ENCODE measurements at regions not wholly inside any gene's neighbourhood (a gene's known extent, or its start where the extent isn't known, plus 50 kb on each side); places are given as distances from the start of the nearest gene placed in this dataset.

DNA sequence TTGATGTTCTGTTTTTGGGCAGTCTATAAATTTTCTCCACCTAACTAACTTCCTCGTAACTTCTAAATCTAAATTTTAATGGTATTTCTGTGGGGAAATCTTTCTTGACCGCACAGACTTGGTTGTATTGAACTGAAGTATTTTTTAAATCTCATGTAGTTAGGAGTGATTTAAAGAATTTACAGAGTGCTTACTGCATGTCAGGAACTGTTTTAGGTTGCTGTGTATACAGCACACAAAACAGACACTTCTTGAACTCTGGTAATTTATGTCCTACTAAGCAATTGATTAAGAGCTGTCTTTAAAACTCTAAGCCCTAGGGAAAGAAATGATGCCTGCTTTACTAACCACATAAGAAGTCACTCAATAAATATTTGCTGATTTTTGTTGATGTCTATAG lies 1350.2 kb downstream of the ZPLD1 start:
- no peak for DNase-seq (ENCODE audit: low read depth, low spot score)
- in situ Hi-C loops (cut with HindIII; ENCODE audit: low pct_unique_long_range_greater_than_20kb, low sequenced_read_pairs) = no loop called here

- in situ Hi-C loops (cut with HindIII; ENCODE audit: low pct_unique_long_range_greater_than_20kb, low sequenced_read_pairs) = no loop called here
- DNase-seq (ENCODE audit: low read depth, low spot score) = no peak
These were observed 1350.7 kb downstream of the ZPLD1 start for GRCh38 chr3:103785537-103785936.

DNA sequence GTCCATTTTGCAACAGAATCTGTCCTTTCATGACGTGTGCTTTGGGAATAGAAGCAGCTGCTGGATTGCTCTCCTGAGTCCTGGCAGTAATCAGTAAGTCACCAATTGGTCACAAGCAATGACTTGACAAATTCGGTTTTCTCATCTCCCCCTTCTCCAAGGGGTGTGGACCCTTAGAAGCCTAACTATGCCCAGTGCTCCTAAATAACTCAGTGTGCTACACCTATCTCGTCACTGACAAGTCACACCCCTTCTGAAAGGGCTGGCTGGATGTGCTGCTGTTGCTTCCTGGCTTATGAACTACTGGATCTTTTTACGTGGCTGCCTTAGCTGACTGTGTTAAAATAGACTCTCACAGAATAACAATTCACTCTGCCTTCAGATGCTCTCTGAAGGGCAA lies 1351.5 kb downstream of the ZPLD1 start:
- no peak for DNase-seq (ENCODE audit: low read depth, low spot score)
- in situ Hi-C loops (cut with HindIII; ENCODE audit: low pct_unique_long_range_greater_than_20kb, low sequenced_read_pairs) = no loop called here

- DNase-seq (ENCODE audit: low read depth, low spot score) = no peak
- in situ Hi-C loops (cut with HindIII; ENCODE audit: low pct_unique_long_range_greater_than_20kb, low sequenced_read_pairs) = no loop called here
These were observed 1352.5 kb downstream of the ZPLD1 start for GRCh38 chr3:103787164-103787871.

DNA sequence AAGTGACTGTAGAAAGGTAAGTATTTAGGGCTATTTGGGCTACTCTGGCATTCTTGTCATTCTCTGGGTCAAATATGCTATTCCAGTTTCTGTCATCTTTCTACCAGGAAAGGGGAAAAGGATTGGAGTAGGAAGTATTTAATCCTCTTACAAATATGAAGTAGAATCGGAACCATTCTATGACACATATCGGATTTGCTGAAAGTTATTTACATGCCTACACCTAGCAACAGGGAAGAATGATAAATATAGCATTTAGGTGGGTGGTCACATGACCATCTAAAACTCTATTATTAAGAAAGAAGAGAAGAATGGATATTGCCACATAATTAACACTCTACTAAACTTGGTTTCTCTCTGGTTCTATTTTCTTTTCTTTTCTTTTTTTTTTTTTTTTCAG lies 1353.1 kb downstream of the ZPLD1 start:
- in situ Hi-C loops (cut with HindIII; ENCODE audit: low pct_unique_long_range_greater_than_20kb, low sequenced_read_pairs) = no loop called here
- DNase-seq (ENCODE audit: low read depth, low spot score) = no peak

GRCh38 chr3:103791786-103792515 lies 1357.1 kb downstream of the ZPLD1 start:
- DNase-seq (ENCODE audit: low read depth, low spot score) = no peak
- in situ Hi-C loops (cut with HindIII; ENCODE audit: low pct_unique_long_range_greater_than_20kb, low sequenced_read_pairs) = no loop called here

DNA sequence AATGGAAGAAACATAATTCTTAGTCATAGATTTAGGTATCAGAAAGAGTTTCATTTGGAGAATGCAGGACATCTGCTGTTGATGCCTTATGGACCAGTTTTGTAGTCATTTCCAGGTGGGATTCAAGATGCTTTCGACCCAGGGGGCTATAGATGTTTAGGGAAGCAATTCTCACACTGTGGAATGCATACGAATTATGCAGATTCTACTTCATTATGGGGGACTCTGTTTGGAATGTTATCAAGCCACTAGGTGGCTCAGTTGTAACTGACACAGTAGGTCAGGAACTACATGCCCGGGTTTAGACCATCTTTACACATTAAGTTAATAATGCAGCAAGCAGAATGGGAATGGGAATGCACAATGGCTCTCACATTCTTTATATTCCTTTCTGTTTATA lies 1359.8 kb downstream of the ZPLD1 start:
- in situ Hi-C loops (cut with HindIII; ENCODE audit: low pct_unique_long_range_greater_than_20kb, low sequenced_read_pairs) = no loop called here
- peak; percentile 30 for DNase-seq (ENCODE audit: low read depth, low spot score)

DNA sequence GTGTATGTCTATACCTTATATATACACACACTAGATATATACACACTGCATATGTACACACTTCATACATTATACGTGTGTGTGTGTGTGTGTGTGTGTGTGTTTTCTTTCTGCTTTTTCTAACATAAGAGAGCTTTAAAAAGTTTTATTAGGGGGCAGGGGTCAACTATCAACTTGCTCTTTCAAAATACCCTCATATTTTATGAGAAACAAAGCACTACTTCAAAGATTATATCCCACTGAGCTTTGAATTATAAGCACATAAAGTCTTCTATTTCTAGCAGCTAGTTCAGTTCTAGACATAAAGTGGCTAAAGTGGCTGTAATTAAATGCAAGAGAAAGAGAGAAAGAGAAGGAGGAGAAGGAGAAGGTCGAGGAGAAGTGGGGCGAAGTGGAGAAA lies 1361.3 kb downstream of the ZPLD1 start:
- in situ Hi-C loops (cut with HindIII; ENCODE audit: low pct_unique_long_range_greater_than_20kb, low sequenced_read_pairs) = no loop called here
- no peak for DNase-seq (ENCODE audit: low read depth, low spot score)

DNA sequence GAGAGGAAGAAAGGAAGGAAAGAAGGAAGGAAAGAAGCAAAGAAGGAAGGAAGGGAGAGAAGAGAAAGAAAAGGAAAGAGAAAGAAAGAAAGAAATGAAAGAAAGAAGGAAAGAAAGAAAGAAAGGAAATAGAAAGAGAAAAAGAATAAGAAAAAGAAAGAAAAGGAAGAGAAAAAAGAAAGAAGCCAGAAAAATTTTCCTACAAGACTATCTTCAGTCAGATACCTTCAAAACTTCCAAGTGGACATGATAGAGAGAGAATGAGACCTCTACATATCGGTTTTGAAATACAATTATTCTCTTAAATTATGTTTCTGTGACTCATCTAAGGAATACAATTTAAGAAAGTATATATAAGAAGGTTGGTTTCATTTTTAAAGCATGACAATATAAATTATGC lies 1369.0 kb downstream of the ZPLD1 start:
- in situ Hi-C loops (cut with HindIII; ENCODE audit: low pct_unique_long_range_greater_than_20kb, low sequenced_read_pairs) = no loop called here

DNA sequence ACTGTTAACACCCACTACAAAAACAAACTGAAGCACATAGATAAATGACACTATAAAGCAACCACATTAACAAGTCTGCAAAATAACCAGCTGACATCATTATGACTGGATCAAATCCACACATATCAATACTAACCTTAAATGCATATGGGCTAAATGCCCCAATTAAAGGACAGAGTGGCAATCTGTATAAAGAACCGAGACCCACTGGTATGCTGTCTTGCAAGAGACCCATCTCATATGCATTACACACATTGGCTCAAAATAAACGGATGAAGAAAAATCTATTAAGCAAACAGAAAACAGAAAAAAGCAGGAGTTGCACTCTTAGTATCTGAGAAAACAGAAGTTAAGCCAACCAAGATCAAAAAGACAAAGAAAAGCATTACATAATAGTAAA lies 1375.4 kb downstream of the ZPLD1 start:
- in situ Hi-C loops (cut with HindIII; ENCODE audit: low pct_unique_long_range_greater_than_20kb, low sequenced_read_pairs) = no loop called here
- no peak for DNase-seq (ENCODE audit: low read depth, low spot score)

More for the DNA sequence above, 1369.0 kb downstream of the ZPLD1 start:
- no peak for DNase-seq (ENCODE audit: low read depth, low spot score)

DNA sequence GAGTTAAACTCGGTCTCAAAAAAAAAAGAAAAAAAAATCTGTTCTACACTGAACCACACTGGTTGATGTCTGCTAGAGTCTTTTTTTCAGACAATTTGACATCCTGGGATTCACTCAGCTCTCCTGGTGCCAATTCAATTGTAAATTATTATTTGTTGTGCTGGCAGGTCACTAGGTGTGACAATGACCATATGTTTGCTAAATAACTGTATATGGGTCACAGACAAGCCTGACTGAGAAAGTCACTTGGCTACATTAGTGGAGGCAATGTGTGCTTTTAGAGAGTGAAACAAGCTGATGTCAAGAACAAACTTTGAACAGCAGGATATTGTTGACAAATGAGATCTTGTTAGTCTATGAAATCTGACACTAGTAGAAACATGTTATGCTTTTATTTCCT lies 1379.1 kb downstream of the ZPLD1 start:
- in situ Hi-C loops (cut with HindIII; ENCODE audit: low pct_unique_long_range_greater_than_20kb, low sequenced_read_pairs) = no loop called here
- no peak for DNase-seq (ENCODE audit: low read depth, low spot score)

DNA sequence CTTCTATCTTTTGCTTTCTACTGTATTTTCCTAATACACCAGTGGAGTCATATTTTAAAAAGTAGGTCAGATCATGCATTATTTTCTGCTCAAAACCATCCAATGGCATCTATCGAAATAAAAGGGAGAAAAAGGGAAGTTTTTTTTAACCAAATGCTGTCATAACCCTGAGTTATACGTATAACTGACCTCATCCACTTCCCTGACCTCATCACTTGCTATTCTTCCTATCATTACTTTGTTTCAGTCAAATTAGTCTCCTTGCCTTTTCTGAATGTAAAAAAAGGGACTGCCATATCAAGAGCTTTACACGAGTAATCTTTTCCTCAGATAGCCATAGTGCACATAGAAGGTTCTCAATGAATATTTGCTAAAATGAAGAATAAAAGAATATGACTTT lies 1383.6 kb downstream of the ZPLD1 start:
- DNase-seq (ENCODE audit: low read depth, low spot score) = no peak
- in situ Hi-C loops (cut with HindIII; ENCODE audit: low pct_unique_long_range_greater_than_20kb, low sequenced_read_pairs) = no loop called here

- in situ Hi-C loops (cut with HindIII; ENCODE audit: low pct_unique_long_range_greater_than_20kb, low sequenced_read_pairs) = no loop called here
- no peak for DNase-seq (ENCODE audit: low read depth, low spot score)
These were observed 1384.0 kb downstream of the ZPLD1 start for GRCh38 chr3:103818800-103819199.

DNA sequence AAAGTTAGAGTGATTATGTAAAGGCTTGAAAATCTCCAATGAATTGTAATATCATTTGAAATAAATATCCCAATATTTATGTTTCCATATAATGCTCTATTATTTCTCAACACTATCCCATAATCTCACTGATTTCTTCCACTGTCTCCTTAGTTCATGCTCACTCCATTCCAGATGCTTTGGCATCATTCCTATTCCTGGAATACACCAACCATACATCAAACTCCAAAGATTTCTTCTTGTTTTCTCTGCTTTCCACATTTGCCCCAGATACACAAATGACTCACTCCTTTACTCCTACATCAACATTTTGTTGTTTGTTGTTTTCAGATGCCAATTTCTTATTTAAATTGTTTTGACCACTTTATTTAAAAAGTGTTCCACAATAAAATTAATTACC lies 1390.8 kb downstream of the ZPLD1 start:
- no peak for DNase-seq (ENCODE audit: low read depth, low spot score)
- in situ Hi-C loops (cut with HindIII; ENCODE audit: low pct_unique_long_range_greater_than_20kb, low sequenced_read_pairs) = no loop called here

GRCh38 chr3:103829723-103830326 lies 1395.0 kb downstream of the ZPLD1 start:
- DNase-seq (ENCODE audit: low read depth, low spot score) = no peak
- in situ Hi-C loops (cut with HindIII; ENCODE audit: low pct_unique_long_range_greater_than_20kb, low sequenced_read_pairs) = no loop called here

GRCh38 chr3:103847081-103848062 lies 1412.6 kb downstream of the ZPLD1 start:
- peak; percentile 84 for DNase-seq (ENCODE audit: low read depth, low spot score)
- in situ Hi-C loops (cut with HindIII; ENCODE audit: low pct_unique_long_range_greater_than_20kb, low sequenced_read_pairs) = no loop called here

- DNase-seq (ENCODE audit: low read depth, low spot score) = no peak
- in situ Hi-C loops (cut with HindIII; ENCODE audit: low pct_unique_long_range_greater_than_20kb, low sequenced_read_pairs) = no loop called here
These were observed 1417.0 kb downstream of the ZPLD1 start for GRCh38 chr3:103851793-103852192.

DNA sequence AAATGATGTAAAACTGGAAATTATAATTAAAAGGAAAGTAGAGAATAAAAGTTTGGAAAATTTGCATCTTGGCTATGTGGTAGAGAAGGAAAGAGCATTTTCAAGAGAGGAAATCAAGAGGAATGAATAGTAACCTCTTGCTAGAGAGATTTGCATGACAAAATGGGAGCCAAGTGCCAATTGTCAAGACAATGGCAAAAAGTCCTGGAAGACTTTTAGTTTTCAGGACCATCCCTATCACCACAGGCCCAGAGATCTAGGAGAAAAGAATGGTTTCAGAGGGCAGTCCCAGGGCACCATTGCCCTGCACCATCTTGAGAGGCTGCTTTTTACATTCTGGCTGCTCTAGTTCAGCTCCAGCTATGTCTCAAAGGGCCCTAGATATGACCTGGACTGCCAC lies 1427.6 kb downstream of the ZPLD1 start:
- no peak for DNase-seq (ENCODE audit: low read depth, low spot score)
- in situ Hi-C loops (cut with HindIII; ENCODE audit: low pct_unique_long_range_greater_than_20kb, low sequenced_read_pairs) = no loop called here

All from SK-MEL-5 (cell line).